GM23338 (cell line): ENCODE measurements at regions not wholly inside any gene's neighbourhood (a gene's known extent, or its start where the extent isn't known, plus 50 kb on each side); places are given as distances from the start of the nearest gene placed in this dataset.

ENCODE experiments used
- ATAC-seq: fragments of 200-7000 bp; cut with Tn5 transposase; 3 replicates; pipeline ENCODE4 v1.9.1; 2020
- DNase-seq: peaks from one replicate; pipeline ENCODE4 v3.0.0-alpha.2; 2015; ENCODE audit warnings: low spot score
- H2AFZ ChIP-seq: fragments of 200-600 bp; sonication (generic); 2 replicates; pipeline ENCODE4 v1.8.0; 2016; ENCODE audit warnings: antibody characterized with exemption, mild to moderate bottlenecking, moderate library complexity
- H3F3A ChIP-seq: fragments of 200-600 bp; sonication (generic); replicated peaks from 2 replicates; pipeline ENCODE4 v1.8.0; 2017; ENCODE audit warnings: antibody characterized with exemption, mixed run types, low read depth
- H3K27ac ChIP-seq: fragments of 200-600 bp; sonication (generic); 2 replicates; pipeline ENCODE4 v1.6.1; 2016; ENCODE audit warnings: low read depth
- H3K27me3 ChIP-seq: fragments of 200-600 bp; sonication (generic); 2 replicates; pipeline ENCODE4 v1.8.0; 2016; ENCODE audit warnings: mild to moderate bottlenecking, mixed run types, moderate library complexity; ENCODE audit not compliant: insufficient read depth
- H3K36me3 ChIP-seq: fragments of 200-600 bp; sonication (generic); 2 replicates; pipeline ENCODE4 v1.8.0; 2016; ENCODE audit warnings: mild to moderate bottlenecking; ENCODE audit not compliant: insufficient read depth
- H3K4me1 ChIP-seq: fragments of 200-600 bp; sonication (generic); 2 replicates; pipeline ENCODE4 v1.8.0; 2016; ENCODE audit warnings: mild to moderate bottlenecking, moderate library complexity; ENCODE audit not compliant: insufficient read depth
- H3K4me2 ChIP-seq: fragments of 200-600 bp; sonication (generic); 2 replicates; pipeline ENCODE4 v1.7.1; 2017; ENCODE audit warnings: mixed run types
- H3K4me3 ChIP-seq: fragments of 200-600 bp; sonication (generic); 2 replicates; pipeline ENCODE4 v1.6.1; 2016; ENCODE audit warnings: mixed run types
- H3K79me2 ChIP-seq: fragments of 200-600 bp; sonication (generic); replicated peaks from 2 replicates; pipeline ENCODE4 v1.8.0; 2017; ENCODE audit warnings: mild to moderate bottlenecking; ENCODE audit not compliant: insufficient read depth
- H3K9me2 ChIP-seq: fragments of 200-600 bp; sonication (generic); 2 replicates; pipeline ENCODE4 v1.8.0; 2017; ENCODE audit not compliant: insufficient read depth
- H4K20me1 ChIP-seq: fragments of 200-600 bp; sonication (generic); replicated peaks from 2 replicates; pipeline ENCODE4 v1.8.0; 2017; ENCODE audit warnings: mild to moderate bottlenecking; ENCODE audit not compliant: insufficient read depth
- H3K27ac Mint-ChIP-seq: 2 replicates; pipeline ENCODE4 v1.8.0; 2020; ENCODE audit warnings: inconsistent platforms, mild to moderate bottlenecking, moderate library complexity, mixed read lengths
- H3K27me3 Mint-ChIP-seq: 3 replicates; pipeline ENCODE4 v1.8.0; 2022; ENCODE audit warnings: low read depth, mild to moderate bottlenecking, moderate library complexity, mixed read lengths, inconsistent platforms; ENCODE audit not compliant: insufficient read depth, poor library complexity
- H3K36me3 Mint-ChIP-seq: 3 replicates; pipeline ENCODE4 v1.8.0; 2021; ENCODE audit warnings: low read depth, mild to moderate bottlenecking, inconsistent platforms, moderate library complexity, mixed read lengths
- H3K4me1 Mint-ChIP-seq: 3 replicates; pipeline ENCODE4 v1.8.0; 2020; ENCODE audit warnings: mild to moderate bottlenecking, inconsistent platforms, mixed read lengths
- H3K4me3 Mint-ChIP-seq: 3 replicates; pipeline ENCODE4 v1.8.0; 2021; ENCODE audit warnings: moderate library complexity, mild to moderate bottlenecking, inconsistent platforms, mixed read lengths
- H3K9me3 Mint-ChIP-seq: 3 replicates; pipeline ENCODE4 v1.8.0; 2020; ENCODE audit warnings: moderate library complexity, mild to moderate bottlenecking, inconsistent platforms, mixed read lengths
- CREB1 ChIP-seq: fragments of 250-450 bp; sonication (Bioruptor Pico); IDR thresholded peaks from 2 replicates; pipeline ENCODE4 v1.5.0; 2020; ENCODE audit warnings: low read depth, mild to moderate bottlenecking, moderate library complexity
- CTCF ChIP-seq, 2 experiments: fragments of 200-600 bp in 1 of 2; sonication (generic) in 1 of 2; conservative IDR thresholded peaks; 2 replicates each; pipeline versions ENCODE4 v1.5.1 to v1.6.1; 2016 to 2017; ENCODE audit warnings: antibody characterized with exemption in 2 of 2, low read depth in 2 of 2, mild to moderate bottlenecking in 2 of 2, moderate library complexity in 1 of 2
- ETS1 ChIP-seq: IDR thresholded peaks from 2 replicates; pipeline ENCODE4 v1.6.1; 2016; ENCODE audit warnings: antibody characterized with exemption
- EZH2 ChIP-seq: fragments of 200-600 bp; sonication (generic); IDR thresholded peaks from one replicate; pipeline ENCODE4 v1.8.0; 2017; ENCODE audit warnings: antibody characterized with exemption, mild to moderate bottlenecking, low read depth; ENCODE audit not compliant: unreplicated experiment
- EZH2phosphoT487 ChIP-seq: fragments of 200-600 bp; sonication (generic); IDR thresholded peaks from one replicate; pipeline ENCODE4 v1.8.1; 2018; ENCODE audit warnings: antibody characterized with exemption; ENCODE audit not compliant: unreplicated experiment
- JUNB ChIP-seq: IDR thresholded peaks from one replicate; pipeline ENCODE4 v1.6.1; 2016; ENCODE audit warnings: antibody characterized with exemption; ENCODE audit not compliant: unreplicated experiment
- NANOG ChIP-seq: IDR thresholded peaks from 2 replicates; pipeline ENCODE4 v1.6.1; 2016; ENCODE audit warnings: antibody characterized with exemption, borderline replicate concordance
- POLR2AphosphoS5 ChIP-seq: IDR thresholded peaks from 2 replicates; pipeline ENCODE4 v1.6.1; 2016; ENCODE audit warnings: antibody characterized with exemption, low read depth
- REST ChIP-seq: IDR thresholded peaks from one replicate; pipeline ENCODE4 v1.6.1; 2018; ENCODE audit warnings: antibody characterized with exemption; ENCODE audit not compliant: unreplicated experiment
- STAT1 ChIP-seq: IDR thresholded peaks from one replicate; pipeline ENCODE4 v1.6.1; 2016; ENCODE audit warnings: antibody characterized with exemption; ENCODE audit not compliant: unreplicated experiment
- ZNF114 ChIP-seq: fragments of 250-450 bp; sonication (Bioruptor Pico); IDR thresholded peaks from 2 replicates; pipeline ENCODE4 v1.5.0; 2020; ENCODE audit warnings: mild to moderate bottlenecking, moderate library complexity
- ZNF331 ChIP-seq: fragments of 250-450 bp; sonication (Bioruptor Pico); IDR thresholded peaks from 2 replicates; pipeline ENCODE4 v1.5.0; 2020; ENCODE audit warnings: low read depth, mild to moderate bottlenecking, moderate library complexity
- ZNF462 ChIP-seq: fragments of 250-450 bp; sonication (Bioruptor Pico); IDR thresholded peaks from 2 replicates; pipeline ENCODE4 v1.5.0; 2020; ENCODE audit warnings: mild to moderate bottlenecking, moderate library complexity

- no peak overlapping the region for H3K4me2 ChIP-seq
- Mint-ChIP-seq H3K9me3 (peaks cover 76% of the 10 kb centered on the region), H3K4me1 (no peaks in the 10 kb centered on the region), H3K27ac (no peak overlapping the region), H3K27me3 (no peaks in the 10 kb centered on the region), H3K4me3 (no peak overlapping the region), H3K36me3 (peaks cover 15% of the 10 kb centered on the region)
- ATAC-seq (no peak), DNase-seq (no peak)
- no peak overlapping the region for H2AFZ ChIP-seq
- no peak overlapping the region for H3K27ac ChIP-seq
- no peaks in the 10 kb centered on the region for H3K27me3 ChIP-seq
- no peaks in the 10 kb centered on the region for H3K9me2 ChIP-seq
- H3K36me3 ChIP-seq: peaks cover 6% of the 10 kb centered on the region; the same call in 1 of the 2 replicates
- no peaks in the 10 kb centered on the region for H3F3A ChIP-seq
- H3K4me3 ChIP-seq: no peak overlapping the region
- TF ChIP-seq ETS1: no peak
- TF ChIP-seq CTCF (conservative IDR thresholded peaks at IDR 0.05; ENCODE audit: low read depth in 2 of 2): no peak
- no peak for TF ChIP-seq POLR2AphosphoS5
- no peak for TF ChIP-seq EZH2phosphoT487
- TF ChIP-seq JUNB: no peak
- TF ChIP-seq CREB1 (CRISPR knock-in tag): no peak
- TF ChIP-seq ZNF462 (CRISPR knock-in tag): no peak
- TF ChIP-seq ZNF114 (CRISPR knock-in tag): no peak
- no peak for TF ChIP-seq REST
- no peak for TF ChIP-seq STAT1
- no peak for TF ChIP-seq ZNF331 (CRISPR knock-in tag)
- TF ChIP-seq NANOG: no peak
- TF ChIP-seq EZH2: no peak
- no peaks in the 10 kb centered on the region for H3K4me1 ChIP-seq
- no peaks in the 10 kb centered on the region for H3K79me2 ChIP-seq
- no peaks in the 10 kb centered on the region for H4K20me1 ChIP-seq
Measured at GRCh38 chr17:27181935-27182334, 112.0 kb upstream of the WSB1 start.
